GM08714 (cell line): ENCODE measurements at regions not wholly inside any gene's neighbourhood (a gene's known extent, or its start where the extent isn't known, plus 50 kb on each side); places are given as distances from the start of the nearest gene placed in this dataset.

ENCODE experiments used
- H3K4me3 ChIP-seq: fragments of 200-500 bp; sonication (Bioruptor generic); 2 replicates; pipeline ENCODE4 v1.5.1; 2014; ENCODE audit warnings: mild to moderate bottlenecking, low read length, inconsistent platforms
- ZNF274 ChIP-seq: IDR thresholded peaks from 2 replicates; pipeline ENCODE4 v1.6.1; 2012; ENCODE audit warnings: mild to moderate bottlenecking, low read depth, low read length

- no peak for TF ChIP-seq ZNF274
- no peak overlapping the region for H3K4me3 ChIP-seq
These were observed 1134.6 kb downstream of the BCL11B start for GRCh38 chr14:98137131-98138025.

GRCh38 chr14:98138666-98139065, 1133.3 kb downstream of the BCL11B start:
- TF ChIP-seq ZNF274: no peak
- no peak overlapping the region for H3K4me3 ChIP-seq

- H3K4me3 ChIP-seq: no peak overlapping the region
- TF ChIP-seq ZNF274: no peak
These were observed 1131.0 kb downstream of the BCL11B start for GRCh38 chr14:98140862-98141530.

DNA sequence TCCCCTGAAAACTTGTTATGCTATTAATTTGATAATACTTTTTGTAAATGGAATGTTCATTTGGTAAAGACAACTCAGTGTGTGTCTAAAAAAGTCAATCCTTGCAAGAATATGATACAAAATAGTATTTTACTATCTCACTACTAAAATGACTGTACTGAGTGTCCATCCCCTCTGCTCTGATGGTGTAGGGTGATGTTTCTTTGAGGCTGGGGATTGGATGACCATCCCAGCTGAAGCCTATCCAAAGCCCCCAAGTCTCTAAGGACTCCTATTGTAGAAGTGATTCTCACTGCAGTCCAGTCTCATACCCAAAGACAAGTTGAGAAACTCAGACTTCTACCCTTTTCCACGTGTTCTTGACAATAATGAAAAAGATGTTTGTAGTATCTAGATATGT, 1128.4 kb downstream of the BCL11B start:
- H3K4me3 ChIP-seq: no peak overlapping the region
- no peak for TF ChIP-seq ZNF274

GRCh38 chr14:98144964-98145363, 1127.0 kb downstream of the BCL11B start:
- H3K4me3 ChIP-seq: no peak overlapping the region

DNA sequence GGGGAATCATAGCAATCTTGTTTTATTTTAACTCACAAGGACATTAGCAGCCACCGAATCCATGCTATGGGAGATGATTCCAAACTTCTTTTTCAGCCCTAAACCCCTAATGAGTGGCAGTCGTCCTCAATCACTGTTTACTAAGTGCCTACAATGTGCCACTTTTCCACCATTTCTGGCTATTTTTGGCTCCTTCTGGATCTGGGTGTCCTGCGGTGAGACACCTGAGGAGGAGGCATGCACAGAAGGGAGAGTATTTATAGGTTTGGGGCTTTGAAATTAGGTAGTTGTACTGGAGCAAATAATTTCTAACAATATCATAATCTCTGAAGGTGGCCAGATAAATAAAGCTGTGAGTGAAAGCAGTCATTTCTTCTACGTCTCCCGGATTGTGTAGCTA, 1125.6 kb downstream of the BCL11B start:
- TF ChIP-seq ZNF274: no peak
- no peak overlapping the region for H3K4me3 ChIP-seq

More at GRCh38 chr14:98144964-98145363, 1127.0 kb downstream of the BCL11B start:
- no peak for TF ChIP-seq ZNF274

- H3K4me3 ChIP-seq: no peak overlapping the region
- no peak for TF ChIP-seq ZNF274
These were observed 1117.7 kb downstream of the BCL11B start for GRCh38 chr14:98154254-98154653.

- no peak overlapping the region for H3K4me3 ChIP-seq
- TF ChIP-seq ZNF274: no peak
These were observed 1115.6 kb downstream of the BCL11B start for GRCh38 chr14:98156411-98156810.

DNA sequence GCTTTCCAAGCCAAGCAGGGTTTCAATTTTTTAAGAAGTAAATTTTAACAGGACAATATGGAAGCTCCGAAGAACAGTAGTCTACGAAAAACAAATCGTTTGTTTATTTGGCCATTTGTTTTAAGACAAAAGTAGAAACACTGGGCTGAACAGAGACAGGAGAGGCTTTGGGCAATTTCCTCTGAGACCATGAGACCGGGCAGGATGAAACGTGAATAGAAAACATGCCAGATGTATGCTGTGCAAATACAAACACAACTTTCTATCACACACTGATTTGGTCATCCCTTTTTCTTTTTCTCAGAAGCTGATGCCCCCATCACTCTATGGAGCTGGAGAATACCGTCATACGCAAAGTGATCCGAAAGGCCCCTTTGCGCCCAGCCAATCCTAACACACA, 1111.1 kb downstream of the BCL11B start:
- no peak for TF ChIP-seq ZNF274
- H3K4me3 ChIP-seq: no peak overlapping the region

DNA sequence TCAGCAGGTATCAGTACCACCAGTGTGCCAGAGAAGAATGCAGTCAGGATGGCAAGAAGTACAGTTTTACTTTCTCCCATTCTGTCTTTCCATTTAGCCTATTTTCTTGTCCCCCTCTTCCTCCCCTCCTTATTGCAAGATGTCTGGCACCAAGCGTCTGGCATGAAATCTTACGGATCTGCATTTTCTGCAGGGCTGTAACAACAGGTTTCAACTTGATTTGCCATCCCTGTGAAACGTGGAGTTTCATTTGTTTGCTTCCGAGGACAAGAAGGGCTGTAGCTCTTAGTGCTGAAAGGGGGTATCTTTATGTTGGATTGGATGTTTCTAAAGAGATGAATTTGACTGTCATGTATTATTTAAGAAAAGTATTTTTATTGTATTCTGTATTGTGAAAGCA, 1110.6 kb downstream of the BCL11B start:
- TF ChIP-seq ZNF274: no peak
- no peak overlapping the region for H3K4me3 ChIP-seq

- no peak for TF ChIP-seq ZNF274
- no peak overlapping the region for H3K4me3 ChIP-seq
These were observed 1108.9 kb downstream of the BCL11B start for GRCh38 chr14:98162856-98163805.

DNA sequence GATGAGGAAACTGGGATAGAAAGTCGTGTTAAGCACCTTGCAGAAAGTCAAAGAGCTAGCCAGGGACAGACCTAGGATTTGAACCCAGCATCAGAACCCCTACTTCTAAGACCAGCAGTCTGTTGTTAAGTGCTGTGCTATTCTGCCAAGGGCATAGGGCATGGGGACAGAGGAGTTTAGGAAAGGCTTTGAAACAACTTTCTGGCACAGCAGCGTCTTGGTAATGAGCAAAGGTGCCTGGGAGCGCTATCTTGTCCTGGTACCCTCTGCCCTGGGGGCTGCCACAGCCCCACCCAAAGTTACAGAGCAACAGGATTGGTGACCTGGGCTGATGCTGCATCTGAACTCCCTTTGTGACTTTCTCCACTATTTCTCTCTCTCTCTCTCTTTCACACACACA, 1108.1 kb downstream of the BCL11B start:
- H3K4me3 ChIP-seq: no peak overlapping the region

GRCh38 chr14:98165976-98166375, 1106.0 kb downstream of the BCL11B start:
- H3K4me3 ChIP-seq: no peak overlapping the region
- TF ChIP-seq ZNF274: no peak

More for the DNA sequence above, 1108.1 kb downstream of the BCL11B start:
- TF ChIP-seq ZNF274: no peak

DNA sequence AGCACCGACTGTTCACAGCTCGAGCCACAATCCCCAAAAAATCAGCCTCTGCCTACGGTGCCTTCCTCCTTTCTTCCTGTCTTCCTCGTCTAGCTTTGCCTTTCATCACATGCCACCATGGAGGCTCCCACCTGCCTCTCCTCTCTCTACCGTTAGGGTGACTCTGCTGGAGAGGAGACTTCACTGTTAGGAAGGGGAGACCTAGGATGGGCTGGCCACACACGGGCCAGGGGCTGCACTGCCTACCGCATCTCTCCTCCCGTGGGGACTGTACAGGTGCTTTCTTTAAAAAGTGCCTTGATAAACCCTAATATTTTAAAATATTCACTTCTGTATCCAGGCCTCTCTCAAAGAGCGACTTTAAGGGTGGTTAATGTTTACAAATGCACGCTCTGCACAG, 1104.7 kb downstream of the BCL11B start:
- H3K4me3 ChIP-seq: no peak overlapping the region
- TF ChIP-seq ZNF274: no peak
